ENCODE measurements at regions not wholly inside any gene's neighbourhood (a gene's known extent, or its start where the extent isn't known, plus 50 kb on each side); places are given as distances from the start of the nearest gene placed in this dataset.

DNA sequence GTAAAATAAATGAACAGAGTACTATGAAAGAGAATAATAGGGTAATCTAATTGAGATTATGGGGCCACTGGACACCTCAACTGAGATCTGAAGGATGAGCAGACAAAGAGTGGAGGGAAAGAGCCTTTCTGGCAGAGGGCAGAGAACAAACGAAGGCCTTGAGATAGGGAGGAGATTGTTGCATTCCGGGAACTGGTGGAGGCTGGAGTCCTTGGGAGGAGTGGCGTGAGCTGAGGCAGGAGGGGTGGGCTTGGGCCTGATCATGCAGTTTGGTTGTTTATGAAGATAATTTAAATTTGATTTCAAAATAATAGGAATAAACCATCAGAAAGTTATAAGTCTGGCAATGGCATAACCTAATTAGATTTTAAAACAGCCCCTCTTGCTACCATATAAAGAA is 59.5 kb upstream of the GALNT15 start:
- DNase-seq = no peak

DNA sequence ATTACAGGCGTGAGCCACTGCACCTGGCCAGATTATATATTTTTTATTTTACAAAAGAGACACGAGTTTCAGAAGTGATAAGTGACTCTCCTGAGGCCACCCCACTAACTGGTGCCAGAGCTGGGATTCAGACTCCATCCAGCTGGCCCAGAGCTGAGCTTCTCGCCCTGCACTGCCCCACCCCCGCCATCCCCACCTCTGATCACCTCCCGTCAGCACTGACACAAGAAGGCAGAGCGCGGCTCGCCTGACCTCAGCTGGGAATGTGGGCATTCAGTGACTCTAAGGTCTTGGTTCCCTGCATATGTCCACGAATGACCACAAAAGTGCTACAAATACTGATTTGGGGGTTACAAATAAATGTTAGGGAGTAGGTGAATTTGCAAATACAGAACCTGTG is 56.1 kb upstream of the GALNT15 start:
- no peak for DNase-seq

DNA sequence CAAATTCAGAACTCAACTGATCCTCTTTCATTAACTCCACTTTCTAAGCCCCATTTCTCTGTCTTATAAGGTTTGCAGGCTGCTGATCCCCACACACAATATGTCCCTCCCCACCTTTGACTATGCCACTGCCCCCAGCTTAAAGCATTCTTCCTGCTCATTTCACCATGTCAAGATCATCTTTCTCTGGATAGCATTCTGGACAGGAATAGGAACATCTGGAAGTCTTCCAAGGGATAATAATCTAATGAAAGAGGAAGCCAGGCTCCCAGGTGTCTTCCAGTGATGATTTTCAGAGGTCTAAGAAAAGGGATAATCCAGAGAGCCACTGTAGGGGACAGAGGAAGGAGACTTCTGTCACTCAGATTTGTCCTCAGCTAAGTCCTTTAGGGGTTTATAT is 54.6 kb upstream of the GALNT15 start:
- no peak for DNase-seq

DNA sequence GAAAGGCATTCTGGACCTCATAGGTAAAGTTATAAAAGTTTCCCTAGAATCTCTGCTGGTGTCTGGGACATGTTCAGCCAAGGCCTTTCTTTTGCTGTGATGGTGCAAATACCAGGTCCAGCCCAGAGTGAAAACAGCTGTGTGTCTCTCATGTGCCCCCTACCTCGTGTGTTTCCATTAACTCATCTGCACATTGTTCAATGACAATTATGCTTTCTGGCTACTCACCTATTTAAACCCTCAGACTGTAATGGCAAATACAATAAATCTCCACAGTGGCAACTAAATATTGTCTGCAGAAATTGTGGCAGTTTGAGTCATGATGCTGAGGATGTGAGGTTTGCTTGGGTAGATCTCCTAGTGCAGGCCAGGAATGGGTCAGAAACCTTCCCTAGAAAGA is 53.1 kb upstream of the GALNT15 start:
- DNase-seq = no peak

DNA sequence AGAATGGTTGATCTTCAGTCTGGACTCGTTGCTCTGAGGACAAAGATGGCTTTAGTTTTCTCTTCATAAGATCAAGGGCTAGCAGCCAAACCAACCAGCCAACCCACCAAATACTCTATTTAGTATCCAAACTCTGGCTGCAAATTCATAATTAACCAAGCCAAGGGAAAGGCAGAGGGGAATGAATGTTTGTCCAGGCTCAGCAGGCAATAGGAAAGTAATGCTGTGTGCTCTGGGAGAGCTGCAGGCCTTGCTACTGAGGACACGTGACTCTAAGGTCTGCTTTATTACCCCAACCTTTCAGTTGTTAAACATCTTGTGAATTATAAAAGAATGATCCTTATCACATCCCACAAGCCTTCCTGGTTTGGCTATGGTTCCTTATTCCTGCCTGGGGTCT is 52.3 kb upstream of the GALNT15 start:
- DNase-seq = no peak

- DNase-seq = no peak
These were observed 51.8 kb upstream of the GALNT15 start for GRCh38 chr3:16122661-16123060.

DNA sequence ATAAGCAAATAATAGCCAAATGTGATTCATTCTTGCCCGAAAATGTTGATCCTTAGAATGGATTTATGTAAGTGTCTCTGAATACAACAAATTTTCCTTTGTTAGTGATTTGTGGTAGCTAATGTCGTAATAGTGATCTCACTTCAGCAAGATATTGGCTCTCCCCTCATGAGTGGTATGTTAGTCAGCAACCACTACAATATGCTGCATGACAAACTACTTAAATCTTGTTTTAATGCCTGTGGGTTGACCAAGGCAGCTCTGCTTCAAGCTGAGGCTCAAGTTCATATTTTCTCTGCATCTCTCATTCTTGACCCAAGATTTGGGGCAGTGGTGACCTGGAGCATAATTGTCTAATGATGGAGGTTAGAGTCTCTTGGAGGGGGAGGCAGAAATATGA is 49.8 kb upstream of the GALNT15 start:
- peak; percentile 77 for DNase-seq

Data from kidney glomerular epithelial cell (primary cell).